GM23338 (cell line): ENCODE measurements at regions not wholly inside any gene's neighbourhood (a gene's known extent, or its start where the extent isn't known, plus 50 kb on each side); places are given as distances from the start of the nearest gene placed in this dataset.

Experiments used
- ATAC-seq: fragments of 200-7000 bp; cut with Tn5 transposase; 3 replicates; pipeline ENCODE4 v1.9.1; 2020
- DNase-seq: peaks from one replicate; pipeline ENCODE4 v3.0.0-alpha.2; 2015; ENCODE audit warnings: low spot score
- H2AFZ ChIP-seq: fragments of 200-600 bp; sonication (generic); 2 replicates; pipeline ENCODE4 v1.8.0; 2016; ENCODE audit warnings: antibody characterized with exemption, mild to moderate bottlenecking, moderate library complexity
- H3F3A ChIP-seq: fragments of 200-600 bp; sonication (generic); replicated peaks from 2 replicates; pipeline ENCODE4 v1.8.0; 2017; ENCODE audit warnings: antibody characterized with exemption, mixed run types, low read depth
- H3K27ac ChIP-seq: fragments of 200-600 bp; sonication (generic); 2 replicates; pipeline ENCODE4 v1.6.1; 2016; ENCODE audit warnings: low read depth
- H3K27me3 ChIP-seq: fragments of 200-600 bp; sonication (generic); 2 replicates; pipeline ENCODE4 v1.8.0; 2016; ENCODE audit warnings: mild to moderate bottlenecking, mixed run types, moderate library complexity; ENCODE audit not compliant: insufficient read depth
- H3K36me3 ChIP-seq: fragments of 200-600 bp; sonication (generic); 2 replicates; pipeline ENCODE4 v1.8.0; 2016; ENCODE audit warnings: mild to moderate bottlenecking; ENCODE audit not compliant: insufficient read depth
- H3K4me1 ChIP-seq: fragments of 200-600 bp; sonication (generic); 2 replicates; pipeline ENCODE4 v1.8.0; 2016; ENCODE audit warnings: mild to moderate bottlenecking, moderate library complexity; ENCODE audit not compliant: insufficient read depth
- H3K4me2 ChIP-seq: fragments of 200-600 bp; sonication (generic); 2 replicates; pipeline ENCODE4 v1.7.1; 2017; ENCODE audit warnings: mixed run types
- H3K4me3 ChIP-seq: fragments of 200-600 bp; sonication (generic); 2 replicates; pipeline ENCODE4 v1.6.1; 2016; ENCODE audit warnings: mixed run types
- H3K79me2 ChIP-seq: fragments of 200-600 bp; sonication (generic); replicated peaks from 2 replicates; pipeline ENCODE4 v1.8.0; 2017; ENCODE audit warnings: mild to moderate bottlenecking; ENCODE audit not compliant: insufficient read depth
- H3K9me2 ChIP-seq: fragments of 200-600 bp; sonication (generic); 2 replicates; pipeline ENCODE4 v1.8.0; 2017; ENCODE audit not compliant: insufficient read depth
- H4K20me1 ChIP-seq: fragments of 200-600 bp; sonication (generic); replicated peaks from 2 replicates; pipeline ENCODE4 v1.8.0; 2017; ENCODE audit warnings: mild to moderate bottlenecking; ENCODE audit not compliant: insufficient read depth
- H3K27ac Mint-ChIP-seq: 2 replicates; pipeline ENCODE4 v1.8.0; 2020; ENCODE audit warnings: inconsistent platforms, mild to moderate bottlenecking, moderate library complexity, mixed read lengths
- H3K27me3 Mint-ChIP-seq: 3 replicates; pipeline ENCODE4 v1.8.0; 2022; ENCODE audit warnings: low read depth, mild to moderate bottlenecking, moderate library complexity, mixed read lengths, inconsistent platforms; ENCODE audit not compliant: insufficient read depth, poor library complexity
- H3K36me3 Mint-ChIP-seq: 3 replicates; pipeline ENCODE4 v1.8.0; 2021; ENCODE audit warnings: low read depth, mild to moderate bottlenecking, inconsistent platforms, moderate library complexity, mixed read lengths
- H3K4me1 Mint-ChIP-seq: 3 replicates; pipeline ENCODE4 v1.8.0; 2020; ENCODE audit warnings: mild to moderate bottlenecking, inconsistent platforms, mixed read lengths
- H3K4me3 Mint-ChIP-seq: 3 replicates; pipeline ENCODE4 v1.8.0; 2021; ENCODE audit warnings: moderate library complexity, mild to moderate bottlenecking, inconsistent platforms, mixed read lengths
- H3K9me3 Mint-ChIP-seq: 3 replicates; pipeline ENCODE4 v1.8.0; 2020; ENCODE audit warnings: moderate library complexity, mild to moderate bottlenecking, inconsistent platforms, mixed read lengths
- CTCF ChIP-seq, 2 experiments: fragments of 200-600 bp in 1 of 2; sonication (generic) in 1 of 2; conservative IDR thresholded peaks; 2 replicates each; pipeline versions ENCODE4 v1.5.1 to v1.6.1; 2016 to 2017; ENCODE audit warnings: antibody characterized with exemption in 2 of 2, low read depth in 2 of 2, mild to moderate bottlenecking in 2 of 2, moderate library complexity in 1 of 2
- EZH2 ChIP-seq: fragments of 200-600 bp; sonication (generic); IDR thresholded peaks from one replicate; pipeline ENCODE4 v1.8.0; 2017; ENCODE audit warnings: antibody characterized with exemption, mild to moderate bottlenecking, low read depth; ENCODE audit not compliant: unreplicated experiment
- EZH2phosphoT487 ChIP-seq: fragments of 200-600 bp; sonication (generic); IDR thresholded peaks from one replicate; pipeline ENCODE4 v1.8.1; 2018; ENCODE audit warnings: antibody characterized with exemption; ENCODE audit not compliant: unreplicated experiment
- JUNB ChIP-seq: IDR thresholded peaks from one replicate; pipeline ENCODE4 v1.6.1; 2016; ENCODE audit warnings: antibody characterized with exemption; ENCODE audit not compliant: unreplicated experiment
- NANOG ChIP-seq: IDR thresholded peaks from 2 replicates; pipeline ENCODE4 v1.6.1; 2016; ENCODE audit warnings: antibody characterized with exemption, borderline replicate concordance
- STAT1 ChIP-seq: IDR thresholded peaks from one replicate; pipeline ENCODE4 v1.6.1; 2016; ENCODE audit warnings: antibody characterized with exemption; ENCODE audit not compliant: unreplicated experiment
- ZNF114 ChIP-seq: fragments of 250-450 bp; sonication (Bioruptor Pico); IDR thresholded peaks from 2 replicates; pipeline ENCODE4 v1.5.0; 2020; ENCODE audit warnings: mild to moderate bottlenecking, moderate library complexity
- ZNF331 ChIP-seq: fragments of 250-450 bp; sonication (Bioruptor Pico); IDR thresholded peaks from 2 replicates; pipeline ENCODE4 v1.5.0; 2020; ENCODE audit warnings: low read depth, mild to moderate bottlenecking, moderate library complexity
- TF ChIP-seq, protein P1 (sequence below): fragments of 250-450 bp; sonication (Bioruptor Pico); IDR thresholded peaks from 2 replicates; pipeline ENCODE4 v1.5.0; 2020; ENCODE audit warnings: mild to moderate bottlenecking, moderate library complexity
- TF ChIP-seq, protein P2 (sequence below): IDR thresholded peaks from one replicate; pipeline ENCODE4 v1.6.1; 2018; ENCODE audit warnings: antibody characterized with exemption; ENCODE audit not compliant: unreplicated experiment

GRCh38 chr17:31687505-31688126 lies 171.4 kb downstream of the COPRS start:
- Histone ChIP-seq H3K27ac (no peak overlapping the region), H3K4me3 (no peak overlapping the region), H3K27me3 (no peaks in the 10 kb centered on the region), H3K79me2 (no peaks in the 10 kb centered on the region), H3K9me2 (peaks cover 6% of the 10 kb centered on the region; the same call in 1 of the 2 replicates), H2AFZ (no peak overlapping the region), H4K20me1 (no peaks in the 10 kb centered on the region), H3K4me2 (no peak overlapping the region), H3K4me1 (no peaks in the 10 kb centered on the region), H3F3A (no peaks in the 10 kb centered on the region), H3K36me3 (no peaks in the 10 kb centered on the region)
- H3K9me3 Mint-ChIP-seq = no peaks in the 10 kb centered on the region
- H3K4me3 Mint-ChIP-seq = no peak overlapping the region
- DNase-seq = no peak
- H3K27ac Mint-ChIP-seq = no peak overlapping the region
- H3K27me3 Mint-ChIP-seq = no peaks in the 10 kb centered on the region
- peaks cover 9% of the 10 kb centered on the region; the same call in 2 of the 3 replicates for H3K4me1 Mint-ChIP-seq
- ATAC-seq = no peak
- H3K36me3 Mint-ChIP-seq = no peaks in the 10 kb centered on the region
- TF ChIP-seq ZNF331 (CRISPR knock-in tag) = no peak
- TF ChIP-seq CTCF (conservative IDR thresholded peaks at IDR 0.05; ENCODE audit: low read depth in 2 of 2) = no peak
- TF ChIP-seq ZNF114 = no peak
- TF ChIP-seq NANOG = no peak
- TF ChIP-seq JUNB = no peak
- TF ChIP-seq, protein P1, sequence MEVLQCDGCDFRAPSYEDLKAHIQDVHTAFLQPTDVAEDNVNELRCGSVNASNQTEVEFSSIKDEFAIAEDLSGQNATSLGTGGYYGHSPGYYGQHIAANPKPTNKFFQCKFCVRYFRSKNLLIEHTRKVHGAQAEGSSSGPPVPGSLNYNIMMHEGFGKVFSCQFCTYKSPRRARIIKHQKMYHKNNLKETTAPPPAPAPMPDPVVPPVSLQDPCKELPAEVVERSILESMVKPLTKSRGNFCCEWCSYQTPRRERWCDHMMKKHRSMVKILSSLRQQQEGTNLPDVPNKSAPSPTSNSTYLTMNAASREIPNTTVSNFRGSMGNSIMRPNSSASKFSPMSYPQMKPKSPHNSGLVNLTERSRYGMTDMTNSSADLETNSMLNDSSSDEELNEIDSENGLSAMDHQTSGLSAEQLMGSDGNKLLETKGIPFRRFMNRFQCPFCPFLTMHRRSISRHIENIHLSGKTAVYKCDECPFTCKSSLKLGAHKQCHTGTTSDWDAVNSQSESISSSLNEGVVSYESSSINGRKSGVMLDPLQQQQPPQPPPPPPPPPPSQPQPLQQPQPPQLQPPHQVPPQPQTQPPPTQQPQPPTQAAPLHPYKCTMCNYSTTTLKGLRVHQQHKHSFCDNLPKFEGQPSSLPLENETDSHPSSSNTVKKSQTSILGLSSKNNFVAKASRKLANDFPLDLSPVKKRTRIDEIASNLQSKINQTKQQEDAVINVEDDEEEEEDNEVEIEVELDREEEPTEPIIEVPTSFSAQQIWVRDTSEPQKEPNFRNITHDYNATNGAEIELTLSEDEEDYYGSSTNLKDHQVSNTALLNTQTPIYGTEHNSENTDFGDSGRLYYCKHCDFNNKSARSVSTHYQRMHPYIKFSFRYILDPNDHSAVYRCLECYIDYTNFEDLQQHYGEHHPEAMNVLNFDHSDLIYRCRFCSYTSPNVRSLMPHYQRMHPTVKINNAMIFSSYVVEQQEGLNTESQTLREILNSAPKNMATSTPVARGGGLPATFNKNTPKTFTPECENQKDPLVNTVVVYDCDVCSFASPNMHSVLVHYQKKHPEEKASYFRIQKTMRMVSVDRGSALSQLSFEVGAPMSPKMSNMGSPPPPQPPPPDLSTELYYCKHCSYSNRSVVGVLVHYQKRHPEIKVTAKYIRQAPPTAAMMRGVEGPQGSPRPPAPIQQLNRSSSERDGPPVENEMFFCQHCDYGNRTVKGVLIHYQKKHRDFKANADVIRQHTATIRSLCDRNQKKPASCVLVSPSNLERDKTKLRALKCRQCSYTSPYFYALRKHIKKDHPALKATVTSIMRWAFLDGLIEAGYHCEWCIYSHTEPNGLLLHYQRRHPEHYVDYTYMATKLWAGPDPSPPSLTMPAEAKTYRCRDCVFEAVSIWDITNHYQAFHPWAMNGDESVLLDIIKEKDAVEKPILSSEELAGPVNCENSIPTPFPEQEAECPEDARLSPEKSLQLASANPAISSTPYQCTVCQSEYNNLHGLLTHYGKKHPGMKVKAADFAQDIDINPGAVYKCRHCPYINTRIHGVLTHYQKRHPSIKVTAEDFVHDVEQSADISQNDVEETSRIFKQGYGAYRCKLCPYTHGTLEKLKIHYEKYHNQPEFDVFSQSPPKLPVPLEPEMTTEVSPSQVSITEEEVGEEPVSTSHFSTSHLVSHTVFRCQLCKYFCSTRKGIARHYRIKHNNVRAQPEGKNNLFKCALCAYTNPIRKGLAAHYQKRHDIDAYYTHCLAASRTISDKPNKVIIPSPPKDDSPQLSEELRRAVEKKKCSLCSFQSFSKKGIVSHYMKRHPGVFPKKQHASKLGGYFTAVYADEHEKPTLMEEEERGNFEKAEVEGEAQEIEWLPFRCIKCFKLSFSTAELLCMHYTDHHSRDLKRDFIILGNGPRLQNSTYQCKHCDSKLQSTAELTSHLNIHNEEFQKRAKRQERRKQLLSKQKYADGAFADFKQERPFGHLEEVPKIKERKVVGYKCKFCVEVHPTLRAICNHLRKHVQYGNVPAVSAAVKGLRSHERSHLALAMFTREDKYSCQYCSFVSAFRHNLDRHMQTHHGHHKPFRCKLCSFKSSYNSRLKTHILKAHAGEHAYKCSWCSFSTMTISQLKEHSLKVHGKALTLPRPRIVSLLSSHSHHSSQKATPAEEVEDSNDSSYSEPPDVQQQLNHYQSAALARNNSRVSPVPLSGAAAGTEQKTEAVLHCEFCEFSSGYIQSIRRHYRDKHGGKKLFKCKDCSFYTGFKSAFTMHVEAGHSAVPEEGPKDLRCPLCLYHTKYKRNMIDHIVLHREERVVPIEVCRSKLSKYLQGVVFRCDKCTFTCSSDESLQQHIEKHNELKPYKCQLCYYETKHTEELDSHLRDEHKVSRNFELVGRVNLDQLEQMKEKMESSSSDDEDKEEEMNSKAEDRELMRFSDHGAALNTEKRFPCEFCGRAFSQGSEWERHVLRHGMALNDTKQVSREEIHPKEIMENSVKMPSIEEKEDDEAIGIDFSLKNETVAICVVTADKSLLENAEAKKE (CRISPR knock-in tag) = no peak
- TF ChIP-seq, protein P2, sequence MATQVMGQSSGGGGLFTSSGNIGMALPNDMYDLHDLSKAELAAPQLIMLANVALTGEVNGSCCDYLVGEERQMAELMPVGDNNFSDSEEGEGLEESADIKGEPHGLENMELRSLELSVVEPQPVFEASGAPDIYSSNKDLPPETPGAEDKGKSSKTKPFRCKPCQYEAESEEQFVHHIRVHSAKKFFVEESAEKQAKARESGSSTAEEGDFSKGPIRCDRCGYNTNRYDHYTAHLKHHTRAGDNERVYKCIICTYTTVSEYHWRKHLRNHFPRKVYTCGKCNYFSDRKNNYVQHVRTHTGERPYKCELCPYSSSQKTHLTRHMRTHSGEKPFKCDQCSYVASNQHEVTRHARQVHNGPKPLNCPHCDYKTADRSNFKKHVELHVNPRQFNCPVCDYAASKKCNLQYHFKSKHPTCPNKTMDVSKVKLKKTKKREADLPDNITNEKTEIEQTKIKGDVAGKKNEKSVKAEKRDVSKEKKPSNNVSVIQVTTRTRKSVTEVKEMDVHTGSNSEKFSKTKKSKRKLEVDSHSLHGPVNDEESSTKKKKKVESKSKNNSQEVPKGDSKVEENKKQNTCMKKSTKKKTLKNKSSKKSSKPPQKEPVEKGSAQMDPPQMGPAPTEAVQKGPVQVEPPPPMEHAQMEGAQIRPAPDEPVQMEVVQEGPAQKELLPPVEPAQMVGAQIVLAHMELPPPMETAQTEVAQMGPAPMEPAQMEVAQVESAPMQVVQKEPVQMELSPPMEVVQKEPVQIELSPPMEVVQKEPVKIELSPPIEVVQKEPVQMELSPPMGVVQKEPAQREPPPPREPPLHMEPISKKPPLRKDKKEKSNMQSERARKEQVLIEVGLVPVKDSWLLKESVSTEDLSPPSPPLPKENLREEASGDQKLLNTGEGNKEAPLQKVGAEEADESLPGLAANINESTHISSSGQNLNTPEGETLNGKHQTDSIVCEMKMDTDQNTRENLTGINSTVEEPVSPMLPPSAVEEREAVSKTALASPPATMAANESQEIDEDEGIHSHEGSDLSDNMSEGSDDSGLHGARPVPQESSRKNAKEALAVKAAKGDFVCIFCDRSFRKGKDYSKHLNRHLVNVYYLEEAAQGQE = no peak
- no peak for TF ChIP-seq EZH2phosphoT487
- no peak for TF ChIP-seq STAT1
- no peak for TF ChIP-seq EZH2
